ENCODE measurements at regions not wholly inside any gene's neighbourhood (a gene's known extent, or its start where the extent isn't known, plus 50 kb on each side); places are given as distances from the start of the nearest gene placed in this dataset. TPM values are rescaled to one million over a fixed set of nuclear protein-coding genes. Genes with fewer than 3 reads are reported as not detected.

DNA sequence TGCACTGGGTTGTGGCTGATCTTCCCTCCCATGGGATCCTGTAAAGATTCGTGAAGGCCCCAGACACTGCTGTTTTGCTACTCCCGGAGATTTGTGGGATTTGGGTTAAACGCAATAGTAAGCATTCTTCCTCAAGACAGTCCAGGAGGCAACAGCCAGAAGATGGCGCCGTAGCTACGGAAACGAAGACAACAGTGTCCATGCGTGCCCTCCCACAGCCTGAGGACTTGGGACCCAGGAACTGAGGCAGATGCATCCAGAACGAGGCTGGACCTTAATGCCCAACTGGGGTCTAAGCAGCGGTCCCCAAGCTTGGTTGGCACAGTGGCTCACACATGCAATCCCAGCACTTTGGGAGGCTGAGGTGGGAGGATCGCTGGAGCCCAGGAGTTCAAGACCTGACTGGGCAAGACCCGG, 57.6 kb upstream of the ZNF507 start:
- DNase-seq (ENCODE audit: extremely low spot score in 2 of 2) = peak in 1 of 2 donors; percentile 55
- H3K27ac ChIP-seq = peak overlapping the region; percentile 36

DNA sequence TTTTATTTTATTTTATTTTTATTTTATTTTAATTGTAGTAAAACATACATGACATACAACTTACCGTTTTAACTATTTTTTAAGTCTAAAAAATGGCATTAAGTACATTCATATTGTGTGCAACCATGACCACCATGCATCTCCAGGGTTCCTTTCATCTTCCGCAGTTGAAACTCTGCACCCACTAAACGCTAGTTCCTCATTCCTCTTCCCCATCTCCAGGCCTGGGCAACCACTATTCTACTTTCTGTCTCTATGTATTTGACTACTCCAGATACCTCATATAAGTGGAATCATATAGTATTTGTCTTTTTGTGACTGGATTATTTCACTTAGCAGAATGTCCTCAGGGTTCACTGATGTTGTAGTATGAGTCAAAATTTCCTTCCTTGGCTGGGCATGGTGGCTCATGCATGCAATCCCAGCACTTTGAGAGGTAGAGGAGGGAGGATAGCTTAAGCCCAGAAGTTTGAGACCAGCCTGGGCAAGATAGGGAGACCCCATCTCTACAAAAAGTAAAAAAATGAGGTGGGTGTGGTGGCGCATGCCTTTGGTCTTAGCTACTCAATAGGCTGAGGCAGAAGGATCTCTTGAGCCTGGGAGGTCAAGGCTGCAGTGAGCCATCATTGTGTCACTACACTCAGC, 55.7 kb upstream of the ZNF507 start:
- DNase-seq (ENCODE audit: extremely low spot score in 2 of 2) = no peak

More for the DNA sequence above, 57.6 kb upstream of the ZNF507 start:
- Histone ChIP-seq H3K4me1 (peaks cover 8% of the 10 kb centered on the region), H3K9me3 (no peaks in the 10 kb centered on the region), H3K4me3 (no peak overlapping the region), H3K27me3 (no peaks in the 10 kb centered on the region), H3K36me3 (no peaks in the 10 kb centered on the region)
- TF ChIP-seq, protein P1, sequence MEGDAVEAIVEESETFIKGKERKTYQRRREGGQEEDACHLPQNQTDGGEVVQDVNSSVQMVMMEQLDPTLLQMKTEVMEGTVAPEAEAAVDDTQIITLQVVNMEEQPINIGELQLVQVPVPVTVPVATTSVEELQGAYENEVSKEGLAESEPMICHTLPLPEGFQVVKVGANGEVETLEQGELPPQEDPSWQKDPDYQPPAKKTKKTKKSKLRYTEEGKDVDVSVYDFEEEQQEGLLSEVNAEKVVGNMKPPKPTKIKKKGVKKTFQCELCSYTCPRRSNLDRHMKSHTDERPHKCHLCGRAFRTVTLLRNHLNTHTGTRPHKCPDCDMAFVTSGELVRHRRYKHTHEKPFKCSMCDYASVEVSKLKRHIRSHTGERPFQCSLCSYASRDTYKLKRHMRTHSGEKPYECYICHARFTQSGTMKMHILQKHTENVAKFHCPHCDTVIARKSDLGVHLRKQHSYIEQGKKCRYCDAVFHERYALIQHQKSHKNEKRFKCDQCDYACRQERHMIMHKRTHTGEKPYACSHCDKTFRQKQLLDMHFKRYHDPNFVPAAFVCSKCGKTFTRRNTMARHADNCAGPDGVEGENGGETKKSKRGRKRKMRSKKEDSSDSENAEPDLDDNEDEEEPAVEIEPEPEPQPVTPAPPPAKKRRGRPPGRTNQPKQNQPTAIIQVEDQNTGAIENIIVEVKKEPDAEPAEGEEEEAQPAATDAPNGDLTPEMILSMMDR (IDR thresholded peaks at IDR 0.05) = peak in 2 of 3 experiments; percentile 16 to 29
- TF ChIP-seq POLR2A (IDR thresholded peaks at IDR 0.05) (no peak), POLR2AphosphoS5 (IDR thresholded peaks at IDR 0.05; ENCODE audit: insufficient read depth in 1 of 2, low read depth in 1 of 2) (no peak)
- intact Hi-C loops (cut with DNase I) = loop anchor here (5.0 kb wide), 1 partner anchor 284 kb away; no protein-coding TSS in a partner anchor

DNA sequence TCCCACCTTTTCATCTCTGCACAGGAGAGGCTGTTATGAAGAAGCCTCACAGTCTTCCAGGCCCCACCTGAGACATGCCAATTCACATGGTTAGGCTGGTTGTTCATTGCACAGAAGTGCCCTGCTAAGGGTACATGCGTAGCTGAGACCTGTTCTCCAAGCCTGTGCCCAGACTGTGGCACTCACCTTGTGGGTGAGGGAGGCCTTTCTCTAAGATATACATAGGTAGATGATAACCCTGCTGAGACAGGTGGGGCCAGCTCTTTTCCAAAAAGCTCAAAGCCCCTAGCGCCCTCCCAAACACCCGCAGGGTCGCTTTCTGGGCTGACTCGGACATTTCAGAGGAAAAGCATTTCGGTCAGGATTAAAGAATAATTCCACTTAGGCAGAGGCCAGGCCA, 53.5 kb upstream of the ZNF507 start:
- intact Hi-C loops (cut with DNase I) = no loop called here

More for the DNA sequence above, 55.7 kb upstream of the ZNF507 start:
- TF ChIP-seq POLR2AphosphoS5 (IDR thresholded peaks at IDR 0.05; ENCODE audit: insufficient read depth in 1 of 2, low read depth in 1 of 2) (no peak), POLR2A (IDR thresholded peaks at IDR 0.05) (no peak)
- TF ChIP-seq, protein P1 (IDR thresholded peaks at IDR 0.05) = no peak
- Histone ChIP-seq H3K9me3 (no peaks in the 10 kb centered on the region), H3K27ac (no peak overlapping the region), H3K27me3 (no peaks in the 10 kb centered on the region), H3K36me3 (no peaks in the 10 kb centered on the region), H3K4me1 (peaks cover 8% of the 10 kb centered on the region), H3K4me3 (no peak overlapping the region)
- intact Hi-C loops (cut with DNase I) = loop anchor here (5.0 kb wide), 1 partner anchor 283 kb away; no protein-coding TSS in a partner anchor

DNA sequence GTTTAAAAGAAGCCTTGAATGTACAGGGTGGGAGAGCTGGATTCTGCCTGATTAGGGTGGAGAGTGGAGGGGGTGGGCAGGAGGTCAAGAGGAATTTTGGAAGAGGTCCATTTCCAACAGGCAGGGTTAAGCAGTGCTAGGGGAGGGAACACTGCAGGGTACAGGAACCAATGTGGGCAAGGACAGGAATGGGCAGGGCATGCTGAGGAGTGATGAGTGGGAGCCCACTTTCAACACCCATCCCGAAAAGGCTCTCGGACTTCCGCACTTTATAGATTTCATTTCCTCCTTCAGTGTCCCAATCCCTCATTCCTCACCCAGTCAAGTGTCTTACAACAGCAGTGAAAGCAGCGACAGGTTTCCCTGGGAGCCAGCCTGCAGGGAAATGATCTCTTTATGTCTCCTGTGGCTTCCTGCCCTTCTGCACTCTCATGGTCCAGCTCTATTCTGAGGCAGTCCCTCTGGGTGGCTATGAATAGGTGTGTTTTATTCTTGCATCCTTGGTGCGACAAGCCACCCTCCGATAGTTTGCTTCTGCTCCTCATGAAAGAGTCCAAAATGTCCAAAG, 50.5 kb upstream of the ZNF507 start:
- H3K4me1 ChIP-seq = no peaks in the 10 kb centered on the region
- DNase-seq (ENCODE audit: extremely low spot score in 2 of 2) = no peak
- no peaks in the 10 kb centered on the region for H3K27me3 ChIP-seq
- intact Hi-C loops (cut with DNase I) = no loop called here
- H3K4me3 ChIP-seq = no peak overlapping the region
- no peaks in the 10 kb centered on the region for H3K9me3 ChIP-seq
- H3K27ac ChIP-seq = no peak overlapping the region
- H3K36me3 ChIP-seq = no peaks in the 10 kb centered on the region
- TF ChIP-seq POLR2AphosphoS5 (IDR thresholded peaks at IDR 0.05; ENCODE audit: insufficient read depth in 1 of 2, low read depth in 1 of 2) (no peak), POLR2A (IDR thresholded peaks at IDR 0.05) (no peak)
- TF ChIP-seq, protein P1 (IDR thresholded peaks at IDR 0.05) = no peak

More for the DNA sequence above, 53.5 kb upstream of the ZNF507 start:
- TF ChIP-seq, protein P1 (IDR thresholded peaks at IDR 0.05) = no peak
- TF ChIP-seq POLR2A (IDR thresholded peaks at IDR 0.05) (no peak), POLR2AphosphoS5 (IDR thresholded peaks at IDR 0.05; ENCODE audit: insufficient read depth in 1 of 2, low read depth in 1 of 2) (no peak)
- Histone ChIP-seq H3K36me3 (no peaks in the 10 kb centered on the region), H3K4me1 (peaks cover 8% of the 10 kb centered on the region), H3K27me3 (no peaks in the 10 kb centered on the region), H3K9me3 (no peaks in the 10 kb centered on the region), H3K27ac (no peak overlapping the region), H3K4me3 (no peak overlapping the region)
- no peak for DNase-seq (ENCODE audit: extremely low spot score in 2 of 2)

Small RNAs in the stretch of these regions (small RNA-seq; reads per million reads assigned to genes)
- gene AC011456.1 (not detected), gene RNA5SP471 (not detected), gene RNA5SP472 (not detected), gene RNU6-967P (not detected)
